MCF 10A (cell line): ENCODE measurements at regions not wholly inside any gene's neighbourhood (a gene's known extent, or its start where the extent isn't known, plus 50 kb on each side); places are given as distances from the start of the nearest gene placed in this dataset.
"Not testable (repeated sequence)": the region's sequence is repeated elsewhere in the genome, so short reads cannot be mapped to it uniquely, and the experiment has no call there.

Experiments used
- BruUV-seq: library from RNA; stranded (reverse); fragments of 400-500 nt; replicated peaks from 2 replicates; lab custom pipeline; 2021; lab: Mats Ljungman, UMichigan
- CTCF ChIA-PET: fragments of 300-600 bp; sonication (Branson Sonifier 250); formaldehyde crosslinking; extraction: SDS; loops from one replicate; lab custom pipeline; 2021; ENCODE audit warnings: antibody characterized with exemption, inconsistent platforms; lab: Yijun Ruan, JAX
- POLR2A ChIA-PET: fragments of 300-600, 350-650 bp; sonication (Branson Sonifier 250); formaldehyde crosslinking; extraction: SDS; loops from one replicate; lab custom pipeline; 2020; ENCODE audit warnings: antibody characterized with exemption, inconsistent platforms; lab: Yijun Ruan, JAX
- DNase-seq: peaks from one replicate; pipeline ENCODE4 v3.0.0-alpha.2; 2018; ENCODE audit not compliant: unreplicated experiment
- H3K27ac Mint-ChIP-seq: one replicate; pipeline ENCODE4 v1.8.0; 2022; ENCODE audit warnings: mild to moderate bottlenecking, low read depth, mixed read lengths; ENCODE audit not compliant: unreplicated experiment
- H3K27me3 Mint-ChIP-seq: one replicate; pipeline ENCODE4 v1.8.0; 2022; ENCODE audit warnings: mixed read lengths; ENCODE audit not compliant: insufficient read depth, unreplicated experiment
- H3K36me3 Mint-ChIP-seq: one replicate; pipeline ENCODE4 v1.8.0; 2022; ENCODE audit warnings: mild to moderate bottlenecking, moderate library complexity, mixed read lengths; ENCODE audit not compliant: insufficient read depth, unreplicated experiment
- H3K4me1 Mint-ChIP-seq: one replicate; pipeline ENCODE4 v1.8.0; 2022; ENCODE audit warnings: mixed read lengths; ENCODE audit not compliant: insufficient read depth, unreplicated experiment
- H3K4me3 Mint-ChIP-seq: one replicate; pipeline ENCODE4 v1.8.0; 2022; ENCODE audit warnings: mild to moderate bottlenecking, moderate library complexity, mixed read lengths; ENCODE audit not compliant: unreplicated experiment
- H3K9me3 Mint-ChIP-seq: one replicate; pipeline ENCODE4 v1.8.0; 2022; ENCODE audit warnings: mixed read lengths; ENCODE audit not compliant: unreplicated experiment
- CTCF ChIP-seq: fragments of 200-600 bp; IDR thresholded peaks from one replicate; pipeline ENCODE4 v1.8.0; 2022; ENCODE audit warnings: antibody characterized with exemption, mild to moderate bottlenecking; ENCODE audit not compliant: unreplicated experiment
- intact Hi-C: fragments of 100-400 bp; cut with micrococcal nuclease; formaldehyde crosslinking; loops from 2 replicates; pipeline ENCODE4 v1.14.1; 2022

- no peaks in the 10 kb centered on the region for H3K27me3 Mint-ChIP-seq
Measured at GRCh38 chr3:110352841-110353604, 718.6 kb upstream of the NECTIN3 start.

GRCh38 chr3:110362751-110363150 lies 708.9 kb upstream of the NECTIN3 start:
- no TSS peak for BruUV-seq
- Mint-ChIP-seq H3K27me3 (no peaks in the 10 kb centered on the region), H3K9me3 (no peaks in the 10 kb centered on the region), H3K36me3 (no peaks in the 10 kb centered on the region), H3K27ac (no peak overlapping the region), H3K4me3 (no peak overlapping the region), H3K4me1 (no peaks in the 10 kb centered on the region)
- intact Hi-C loops, result no loop called here
- ChIA-PET POLR2A (no interaction called here), CTCF (no interaction called here)
- no peak for TF ChIP-seq CTCF
- DNase-seq, result no peak

More at GRCh38 chr3:110352841-110353604, 718.6 kb upstream of the NECTIN3 start:
- Mint-ChIP-seq H3K4me3 (no peak overlapping the region), H3K27ac (no peak overlapping the region), H3K4me1 (no peaks in the 10 kb centered on the region), H3K36me3 (peaks cover 6% of the 10 kb centered on the region), H3K9me3 (no peaks in the 10 kb centered on the region)
- ChIA-PET CTCF (no interaction called here), POLR2A (no interaction called here)
- no TSS peak for BruUV-seq
- DNase-seq, result no peak
- TF ChIP-seq CTCF, result no peak
- intact Hi-C loops, result no loop called here

GRCh38 chr3:110367289-110367688 lies 704.3 kb upstream of the NECTIN3 start:
- CTCF ChIA-PET, H3K9me3 Mint-ChIP-seq, DNase-seq, H3K4me1 Mint-ChIP-seq, H3K27ac Mint-ChIP-seq, H3K36me3 Mint-ChIP-seq, H3K27me3 Mint-ChIP-seq, POLR2A ChIA-PET, intact Hi-C loops, BruUV-seq, H3K4me3 Mint-ChIP-seq: not testable (repeated sequence)

- TF ChIP-seq CTCF, result no peak
- BruUV-seq, result no TSS peak
- Mint-ChIP-seq H3K4me3 (no peak overlapping the region), H3K36me3 (peaks cover 4% of the 10 kb centered on the region), H3K9me3 (no peaks in the 10 kb centered on the region), H3K27ac (no peak overlapping the region), H3K4me1 (no peaks in the 10 kb centered on the region), H3K27me3 (no peaks in the 10 kb centered on the region)
- DNase-seq, result no peak
- CTCF ChIA-PET, result interaction anchor here (0.5 kb wide), 1 partner anchor 32 kb away, joined by 3 read pairs; no protein-coding TSS in a partner anchor
- POLR2A ChIA-PET, result no interaction called here
- intact Hi-C loops, result no loop called here
Measured at GRCh38 chr3:110375751-110376518, 695.7 kb upstream of the NECTIN3 start.
